Ovary (tissue), 7 donors: ENCODE measurements at regions not wholly inside any gene's neighbourhood (a gene's known extent, or its start where the extent isn't known, plus 50 kb on each side); places are given as distances from the start of the nearest gene placed in this dataset.

Source experiments
- DNase-seq, 5 donors: peaks; one replicate each; pipeline ENCODE4 v3.0.0-alpha.2; 2019 to 2020
- H3K27ac ChIP-seq, 2 donors: fragments of 200-600 bp; one replicate each; pipeline versions ENCODE4 v1.5.1 to v1.8.0; 2019 to 2022
- H3K27me3 ChIP-seq: fragments of 200-600 bp; one replicate; pipeline ENCODE4 v1.8.0; 2022
- H3K36me3 ChIP-seq: fragments of 200-600 bp; sonication (generic); one replicate; pipeline ENCODE4 v1.5.1; 2019
- H3K4me1 ChIP-seq: one replicate; pipeline ENCODE4 v1.8.1; 2013; ENCODE audit warnings: mild to moderate bottlenecking, moderate library complexity; ENCODE audit not compliant: insufficient read depth
- H3K4me3 ChIP-seq: fragments of 200-600 bp; sonication (generic); one replicate; pipeline ENCODE4 v1.5.1; 2017
- H3K9me3 ChIP-seq, 2 donors: fragments of 200-600 bp in 1 of 2; sonication (generic) in 1 of 2; one replicate each; pipeline versions ENCODE4 v1.5.1 to v1.8.1; 2013 to 2019; ENCODE audit warnings: mild to moderate bottlenecking in 1 of 2, moderate library complexity in 1 of 2
- EP300 ChIP-seq: sonication (generic); formaldehyde crosslinking; IDR thresholded peaks from one replicate; pipeline ENCODE4 v1.6.1; 2017; ENCODE audit warnings: antibody characterized with exemption
- POLR2A ChIP-seq: fragments of 450-650 bp; IDR thresholded peaks from one replicate; pipeline ENCODE4 v1.6.1; 2017; ENCODE audit warnings: antibody characterized with exemption, mild to moderate bottlenecking, moderate library complexity
- WGBS, 3 donors: extraction: QIAGEN DNeasy Blood & Tissue Kit in 1 of 3; methylation state at CpG; one replicate each; pipeline versions ENCODE4 v1.1.5 to v1.1.7; 2013 to 2017; 5-methylcytosine and 5-hydroxymethylcytosine counted together
- intact Hi-C, 4 donors: fragments of 100-400 bp; cut with DNase I; formaldehyde crosslinking; loops; one replicate each; pipeline versions ENCODE4 v1.11.0 to v1.15.1; 2022 to 2023
- TF ChIP-seq, protein P1 (sequence below), 3 donors: fragments of 450-650 bp in 2 of 3; fragments of 200-600 bp in 1 of 3; IDR thresholded peaks; one replicate each; pipeline versions ENCODE4 v1.5.1 to v1.8.0; 2016 to 2022; ENCODE audit warnings: antibody characterized with exemption in 3 of 3, mild to moderate bottlenecking in 1 of 3
- donor health status: DM: no; HTN: no; CAD: no; lungs with moderate emphysema.
- donor health status: DM: no; HTN: no; CAD: no.
- donor health status: Bipolar disorder and iron deficiency.
- donor health status: DM: no; HTN: no; CAD: no.
- donor health status: DM: yes; HTN: yes; CAD: no.

DNA sequence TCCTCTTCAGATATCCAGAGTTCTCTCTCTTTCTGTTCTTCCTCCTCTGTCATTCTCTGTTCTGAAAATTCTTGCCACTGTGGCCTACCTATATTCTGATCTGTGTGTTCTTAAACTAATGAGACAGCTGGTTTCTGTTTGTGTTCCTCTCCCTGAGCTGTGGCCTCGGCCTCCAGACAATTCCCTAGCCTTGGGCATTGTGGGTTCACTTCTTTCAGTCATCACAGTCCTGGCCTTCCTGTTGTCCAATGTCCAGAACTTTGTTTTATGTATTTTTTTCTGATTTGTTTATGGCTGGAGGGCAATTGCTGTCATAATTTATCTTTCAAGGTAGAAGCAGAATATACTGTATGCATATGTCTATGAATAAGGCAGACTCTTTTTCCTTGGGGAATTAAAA is 173.2 kb upstream of the MTPN start:
- Histone ChIP-seq H3K36me3 (no peaks in the 10 kb centered on the region), H3K27ac (no peak overlapping the region), H3K4me3 (no peak overlapping the region), H3K27me3 (no peaks in the 10 kb centered on the region), H3K4me1 (peaks cover 1% of the 10 kb centered on the region), H3K9me3 (no peaks in the 10 kb centered on the region)
- intact Hi-C loops, result no loop called here
- DNase-seq, result no peak
- no peak for TF ChIP-seq POLR2A
- TF ChIP-seq, protein P1, sequence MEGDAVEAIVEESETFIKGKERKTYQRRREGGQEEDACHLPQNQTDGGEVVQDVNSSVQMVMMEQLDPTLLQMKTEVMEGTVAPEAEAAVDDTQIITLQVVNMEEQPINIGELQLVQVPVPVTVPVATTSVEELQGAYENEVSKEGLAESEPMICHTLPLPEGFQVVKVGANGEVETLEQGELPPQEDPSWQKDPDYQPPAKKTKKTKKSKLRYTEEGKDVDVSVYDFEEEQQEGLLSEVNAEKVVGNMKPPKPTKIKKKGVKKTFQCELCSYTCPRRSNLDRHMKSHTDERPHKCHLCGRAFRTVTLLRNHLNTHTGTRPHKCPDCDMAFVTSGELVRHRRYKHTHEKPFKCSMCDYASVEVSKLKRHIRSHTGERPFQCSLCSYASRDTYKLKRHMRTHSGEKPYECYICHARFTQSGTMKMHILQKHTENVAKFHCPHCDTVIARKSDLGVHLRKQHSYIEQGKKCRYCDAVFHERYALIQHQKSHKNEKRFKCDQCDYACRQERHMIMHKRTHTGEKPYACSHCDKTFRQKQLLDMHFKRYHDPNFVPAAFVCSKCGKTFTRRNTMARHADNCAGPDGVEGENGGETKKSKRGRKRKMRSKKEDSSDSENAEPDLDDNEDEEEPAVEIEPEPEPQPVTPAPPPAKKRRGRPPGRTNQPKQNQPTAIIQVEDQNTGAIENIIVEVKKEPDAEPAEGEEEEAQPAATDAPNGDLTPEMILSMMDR (IDR thresholded peaks at IDR 0.05), result no peak
- no peak for TF ChIP-seq EP300
- WGBS, 3 donors, result 79 to 87% (median 80%) methylated on average over 1 of the region's 1 CpG

DNA sequence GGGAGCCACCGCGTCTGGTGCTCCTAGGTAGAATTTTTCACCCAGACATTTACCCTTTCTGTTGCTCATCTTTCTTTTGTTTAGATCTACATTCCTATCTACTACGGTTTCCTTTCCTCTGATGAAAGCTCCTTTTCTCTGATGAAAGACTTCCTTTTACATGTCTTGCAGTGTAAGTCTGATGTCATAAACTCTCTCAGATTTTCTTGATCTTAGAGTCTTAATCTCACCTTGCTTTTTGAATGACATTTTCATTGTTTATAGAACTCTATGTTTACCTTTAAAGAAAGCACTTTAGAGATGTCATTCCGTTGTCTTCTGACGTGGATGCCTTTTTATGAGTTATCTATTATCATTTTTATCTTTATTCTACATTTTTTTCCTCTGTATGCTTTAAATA is 171.8 kb upstream of the MTPN start:
- 85 to 93% (median 88%) methylated on average over 5 of the region's 5 CpGs for WGBS, 3 donors
- TF ChIP-seq POLR2A (no peak), EP300 (no peak)
- TF ChIP-seq, protein P1 (IDR thresholded peaks at IDR 0.05), result no peak
- Histone ChIP-seq H3K36me3 (no peaks in the 10 kb centered on the region), H3K27ac (no peak overlapping the region), H3K4me1 (peaks cover 1% of the 10 kb centered on the region), H3K4me3 (no peak overlapping the region), H3K27me3 (no peaks in the 10 kb centered on the region), H3K9me3 (no peaks in the 10 kb centered on the region)
- DNase-seq, result no peak
- intact Hi-C loops, result no loop called here

DNA sequence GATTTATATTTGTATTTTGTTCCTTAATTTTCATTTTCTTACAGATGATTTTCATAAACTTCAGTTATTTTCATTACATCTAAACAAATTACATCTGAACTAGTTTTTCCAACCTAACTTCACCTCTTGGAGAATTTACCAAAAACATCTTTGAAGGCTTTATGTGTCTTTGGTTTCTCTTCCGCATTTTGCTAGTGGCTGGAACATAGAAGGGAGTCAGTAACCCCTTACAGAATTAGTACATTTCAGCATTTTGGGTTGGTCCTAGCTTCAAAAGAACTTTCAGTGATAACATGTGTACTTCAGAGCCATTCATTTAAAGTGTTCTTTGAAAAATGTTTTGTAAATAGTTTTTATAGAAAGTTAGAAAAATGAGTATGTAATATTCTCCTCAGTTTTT is 169.8 kb upstream of the MTPN start:
- no peak for DNase-seq
- intact Hi-C loops, result no loop called here
- H3K27me3 ChIP-seq, result no peaks in the 10 kb centered on the region
- H3K4me1 ChIP-seq, result peaks cover 1% of the 10 kb centered on the region
- TF ChIP-seq EP300 (no peak), POLR2A (no peak)
- TF ChIP-seq, protein P1 (IDR thresholded peaks at IDR 0.05), result no peak
- no peak overlapping the region for H3K4me3 ChIP-seq
- WGBS, 3 donors, result 55 to 64% (median 57%) methylated on average over 1 of the region's 1 CpG
- H3K36me3 ChIP-seq, result no peaks in the 10 kb centered on the region
- no peak overlapping the region for H3K27ac ChIP-seq
- H3K9me3 ChIP-seq, result no peaks in the 10 kb centered on the region

GRCh38 chr7:136144182-136144581 is 167.0 kb upstream of the MTPN start:
- intact Hi-C loops, result no loop called here
- Histone ChIP-seq H3K36me3 (no peaks in the 10 kb centered on the region), H3K27me3 (no peaks in the 10 kb centered on the region), H3K9me3 (no peaks in the 10 kb centered on the region), H3K4me3 (no peak overlapping the region), H3K4me1 (peaks cover 1% of the 10 kb centered on the region), H3K27ac (no peak overlapping the region)
- DNase-seq, result no peak
- WGBS, 3 donors, result 40 to 54% (median 51%) methylated on average over 2 of the region's 2 CpGs
- TF ChIP-seq, protein P1 (IDR thresholded peaks at IDR 0.05), result no peak
- TF ChIP-seq POLR2A (no peak), EP300 (no peak)

DNA sequence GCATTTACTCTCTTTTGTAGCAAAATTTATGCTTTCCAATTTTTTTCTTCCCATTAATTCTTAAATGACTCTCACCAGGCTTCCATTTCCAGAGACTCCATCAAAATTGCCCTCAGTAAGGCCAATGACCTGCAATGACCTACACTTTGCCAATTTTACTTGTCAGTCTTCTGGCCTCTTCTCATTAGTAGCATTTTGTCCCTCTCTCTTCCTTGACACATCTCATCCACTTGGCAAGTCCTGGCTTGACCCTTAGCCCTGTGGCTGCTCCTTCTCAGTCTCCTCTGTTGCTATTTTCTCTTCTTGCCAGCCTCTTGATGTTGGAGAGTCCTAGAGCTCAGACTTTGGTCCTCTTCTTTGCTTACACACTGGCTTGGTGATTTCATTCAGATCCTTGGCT is 166.1 kb upstream of the MTPN start:
- H3K4me3 ChIP-seq, result no peak overlapping the region
- no peaks in the 10 kb centered on the region for H3K9me3 ChIP-seq
- no peak overlapping the region for H3K27ac ChIP-seq
- H3K27me3 ChIP-seq, result no peaks in the 10 kb centered on the region
- intact Hi-C loops, result no loop called here
- no peak for DNase-seq
- H3K36me3 ChIP-seq, result no peaks in the 10 kb centered on the region
- TF ChIP-seq, protein P1 (IDR thresholded peaks at IDR 0.05), result no peak
- TF ChIP-seq POLR2A (no peak), EP300 (no peak)
- H3K4me1 ChIP-seq, result peaks cover 1% of the 10 kb centered on the region
